OCI-LY3 (cell line): ENCODE measurements at regions not wholly inside any gene's neighbourhood (a gene's known extent, or its start where the extent isn't known, plus 50 kb on each side); places are given as distances from the start of the nearest gene placed in this dataset.

Source experiments
- EZH2phosphoT487 ChIP-seq: fragments of 200-600 bp; shearing (Covaris generic); IDR thresholded peaks from 2 replicates; pipeline ENCODE4 v1.6.1; 2018; ENCODE audit warnings: antibody characterized with exemption, mixed run types, low read depth
- TF ChIP-seq, protein P1 (sequence below): fragments of 200-600, 300-600 bp; sonication (generic); IDR thresholded peaks from 2 replicates; pipeline ENCODE4 v1.5.1; 2014; ENCODE audit warnings: antibody characterized with exemption, low read length, low read depth

DNA sequence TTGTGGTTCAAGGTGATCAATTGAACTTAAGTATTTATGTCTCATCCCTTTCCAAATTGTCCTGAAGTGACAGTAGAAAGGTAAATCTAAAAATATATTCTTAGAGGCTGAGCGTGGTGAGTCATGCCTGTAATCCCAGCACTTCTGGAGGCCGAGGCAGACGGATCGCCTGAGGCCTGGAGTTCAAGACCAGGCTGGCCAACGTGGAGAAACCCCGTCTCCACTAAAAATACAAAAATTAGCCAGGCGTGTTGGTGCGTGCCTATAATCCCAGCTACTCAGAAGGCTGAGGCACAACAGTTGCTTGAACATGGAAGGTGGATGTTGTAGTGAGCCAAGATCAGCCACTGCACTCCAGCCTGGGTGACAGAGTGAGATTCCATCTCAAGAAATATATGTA lies 226.6 kb downstream of the DPH6 start:
- TF ChIP-seq, protein P1, sequence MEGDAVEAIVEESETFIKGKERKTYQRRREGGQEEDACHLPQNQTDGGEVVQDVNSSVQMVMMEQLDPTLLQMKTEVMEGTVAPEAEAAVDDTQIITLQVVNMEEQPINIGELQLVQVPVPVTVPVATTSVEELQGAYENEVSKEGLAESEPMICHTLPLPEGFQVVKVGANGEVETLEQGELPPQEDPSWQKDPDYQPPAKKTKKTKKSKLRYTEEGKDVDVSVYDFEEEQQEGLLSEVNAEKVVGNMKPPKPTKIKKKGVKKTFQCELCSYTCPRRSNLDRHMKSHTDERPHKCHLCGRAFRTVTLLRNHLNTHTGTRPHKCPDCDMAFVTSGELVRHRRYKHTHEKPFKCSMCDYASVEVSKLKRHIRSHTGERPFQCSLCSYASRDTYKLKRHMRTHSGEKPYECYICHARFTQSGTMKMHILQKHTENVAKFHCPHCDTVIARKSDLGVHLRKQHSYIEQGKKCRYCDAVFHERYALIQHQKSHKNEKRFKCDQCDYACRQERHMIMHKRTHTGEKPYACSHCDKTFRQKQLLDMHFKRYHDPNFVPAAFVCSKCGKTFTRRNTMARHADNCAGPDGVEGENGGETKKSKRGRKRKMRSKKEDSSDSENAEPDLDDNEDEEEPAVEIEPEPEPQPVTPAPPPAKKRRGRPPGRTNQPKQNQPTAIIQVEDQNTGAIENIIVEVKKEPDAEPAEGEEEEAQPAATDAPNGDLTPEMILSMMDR, result no peak
- TF ChIP-seq EZH2phosphoT487, result no peak
